LNCAP (cell line): ENCODE measurements at regions not wholly inside any gene's neighbourhood (a gene's known extent, or its start where the extent isn't known, plus 50 kb on each side); places are given as distances from the start of the nearest gene placed in this dataset.

Experiments used
- CTCF ChIP-seq: fragments of 450-650 bp; IDR thresholded peaks from 2 replicates; pipeline ENCODE4 v1.5.1; 2017; ENCODE audit warnings: mild to moderate bottlenecking

DNA sequence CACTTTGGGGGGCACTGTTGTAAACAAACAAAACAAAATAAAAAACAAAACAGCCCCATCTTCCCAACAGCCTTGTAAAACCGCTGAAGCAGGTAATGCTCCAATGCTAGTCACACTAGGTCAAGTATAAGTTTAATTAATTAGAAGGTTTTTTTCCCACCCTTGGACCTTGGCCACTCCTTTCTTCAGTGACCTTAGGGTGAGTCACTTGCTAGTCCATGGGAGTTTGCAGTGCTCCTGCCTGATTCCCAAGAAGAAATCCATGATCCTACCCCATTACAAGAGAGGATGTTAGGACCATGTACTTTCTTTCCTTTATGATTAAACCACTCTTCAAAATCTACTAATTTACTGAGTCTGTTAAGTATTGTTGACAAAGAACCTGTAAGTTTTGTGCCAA is 192.2 kb upstream of the CDKN2B start:
- TF ChIP-seq CTCF: no peak

GRCh38 chr9:22203371-22204138 is 194.4 kb upstream of the CDKN2B start:
- no peak for TF ChIP-seq CTCF

DNA sequence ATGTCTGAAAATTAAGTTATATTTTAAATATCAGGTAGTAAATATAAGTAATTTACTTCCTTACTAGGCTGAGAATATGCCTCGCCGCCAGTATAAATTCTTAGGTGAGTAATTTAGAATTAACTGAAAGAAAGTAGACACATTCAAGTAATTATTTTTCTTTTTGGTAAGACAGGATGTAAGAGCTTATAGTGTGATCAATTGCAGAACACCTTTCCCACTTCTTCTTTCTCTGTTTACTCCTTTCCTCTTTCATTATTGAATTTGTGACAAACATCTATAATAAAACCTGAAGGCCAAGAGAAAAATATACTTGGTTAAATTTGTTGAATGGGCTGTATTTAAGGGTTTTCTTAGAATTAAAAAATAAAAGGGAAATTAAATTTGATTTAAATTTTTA is 195.1 kb upstream of the CDKN2B start:
- TF ChIP-seq CTCF: no peak

- no peak for TF ChIP-seq CTCF
Observed at GRCh38 chr9:22206833-22207232, 197.7 kb upstream of the CDKN2B start.

DNA sequence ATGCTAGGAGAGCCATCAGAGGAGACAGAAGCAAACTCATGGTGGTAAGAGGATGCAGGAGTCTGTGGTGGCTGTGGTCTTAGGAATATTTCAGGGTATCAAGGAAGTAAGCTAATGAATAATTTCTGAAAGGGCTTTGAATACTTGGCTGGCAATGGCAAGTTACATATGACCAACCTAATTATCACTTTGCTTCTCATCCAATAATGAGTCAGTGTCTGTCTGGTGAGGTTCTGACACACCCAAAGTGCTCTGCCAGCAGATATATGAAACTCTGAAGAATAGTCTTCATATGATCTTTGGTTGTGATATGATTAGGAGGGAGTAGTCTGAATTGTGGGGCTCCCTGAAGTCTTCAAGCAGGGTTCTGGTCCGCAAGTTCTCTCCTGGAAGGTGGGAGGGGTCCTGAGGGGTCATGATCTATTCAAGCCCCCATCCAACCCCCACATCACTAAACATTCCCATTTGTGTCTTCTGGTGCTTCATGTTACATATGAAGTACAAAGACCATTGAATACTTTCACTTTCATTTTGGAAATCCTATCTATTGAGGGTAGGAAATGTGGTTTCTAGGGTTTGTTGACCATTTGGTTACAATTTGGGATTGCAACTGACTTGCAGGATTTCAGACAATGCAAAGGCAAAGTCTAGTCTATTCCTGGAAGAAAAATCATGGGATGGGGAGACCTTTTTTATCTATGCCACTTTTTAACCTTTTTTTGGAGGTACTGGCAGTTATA is 199.9 kb upstream of the CDKN2B start:
- no peak for TF ChIP-seq CTCF

- no peak for TF ChIP-seq CTCF
Observed at GRCh38 chr9:22210262-22210661, 201.2 kb upstream of the CDKN2B start.

DNA sequence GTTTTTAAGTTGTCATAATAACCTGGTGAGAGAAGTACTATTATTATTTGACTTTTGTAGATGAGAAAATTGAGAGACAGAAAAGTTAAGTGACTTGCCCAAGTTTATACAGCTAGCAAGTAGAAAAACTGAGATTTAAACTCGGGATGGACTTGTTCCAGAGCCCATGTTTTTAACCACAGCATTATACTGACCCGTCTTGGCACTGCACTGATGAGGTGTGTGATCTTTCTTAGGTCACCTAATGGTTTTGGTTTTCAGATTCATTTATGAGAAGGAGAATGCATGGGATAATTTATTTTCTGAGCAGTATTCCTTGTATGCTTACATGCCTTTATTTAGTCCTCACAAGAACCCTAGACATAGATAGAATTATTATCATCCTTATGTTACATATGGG is 201.8 kb upstream of the CDKN2B start:
- no peak for TF ChIP-seq CTCF
